Spleen (tissue), 11 donors: ENCODE measurements at regions not wholly inside any gene's neighbourhood (a gene's known extent, or its start where the extent isn't known, plus 50 kb on each side); places are given as distances from the start of the nearest gene placed in this dataset.
A peak's percentile ranks its signal among the peaks of the same experiment; 100 is the strongest.

Experiments used
- DNase-seq: peaks from one replicate; pipeline ENCODE4 v3.0.0-alpha.2; 2020
- H3K27ac ChIP-seq, 8 donors: fragments of 200-600 bp; sonication (generic) in 7 of 8; 1 replicate in 4 of 8; 2 replicates in 4 of 8; pipeline versions ENCODE4 v1.5.0 to v1.8.0; 2016 to 2021; ENCODE audit warnings: inconsistent platforms in 4 of 8, mild to moderate bottlenecking in 4 of 8, moderate library complexity in 1 of 8
- H3K27me3 ChIP-seq, 7 donors: fragments of 200-600 bp; sonication (generic) in 6 of 7; replicated peaks in 1 of 7; 1 replicate in 4 of 7; 2 replicates in 3 of 7; pipeline versions ENCODE4 v1.5.0 to v1.8.0; 2016 to 2021; ENCODE audit warnings: inconsistent platforms in 3 of 7, mild to moderate bottlenecking in 1 of 7
- H3K36me3 ChIP-seq, 6 donors: fragments of 200-600 bp; sonication (generic) in 5 of 6; 1 replicate in 4 of 6; 2 replicates in 2 of 6; pipeline versions ENCODE4 v1.5.0 to v1.8.0; 2016 to 2021; ENCODE audit warnings: inconsistent platforms in 2 of 6
- H3K4me1 ChIP-seq, 6 donors: fragments of 200-600 bp; sonication (generic) in 5 of 6; 1 replicate in 3 of 6; 2 replicates in 3 of 6; pipeline versions ENCODE4 v1.5.0 to v1.8.0; 2016 to 2021; ENCODE audit warnings: inconsistent platforms in 3 of 6
- H3K4me3 ChIP-seq, 8 donors: fragments of 200-600 bp; sonication (generic) in 7 of 8; 1 replicate in 4 of 8; 2 replicates in 4 of 8; pipeline versions ENCODE4 v1.5.0 to v1.8.0; 2016 to 2021; ENCODE audit warnings: inconsistent platforms in 4 of 8, mild to moderate bottlenecking in 4 of 8, moderate library complexity in 2 of 8
- H3K9me3 ChIP-seq, 8 donors: fragments of 200-600 bp; sonication (generic) in 7 of 8; 1 replicate in 4 of 8; 2 replicates in 4 of 8; pipeline versions ENCODE4 v1.5.0 to v1.8.0; 2016 to 2021; ENCODE audit warnings: inconsistent platforms in 4 of 8
- CTCF ChIP-seq, 11 experiments: fragments of 200-600 bp in 7 of 11; fragments of 450-650 bp in 4 of 11; sonication (generic) in 4 of 11; IDR thresholded peaks in 8 of 11; conservative IDR thresholded peaks in 3 of 11; 1 replicate in 7 of 11; 2 replicates in 4 of 11; pipeline versions ENCODE4 v1.4.0 to v1.8.0; 2016 to 2021; ENCODE audit warnings: antibody characterized with exemption in 11 of 11, inconsistent platforms in 4 of 11, mild to moderate bottlenecking in 1 of 11
- POLR2A ChIP-seq, 3 donors: fragments of 450-650 bp; IDR thresholded peaks; one replicate each; pipeline ENCODE4 v1.5.1; 2017; ENCODE audit warnings: antibody characterized with exemption in 3 of 3, mild to moderate bottlenecking in 1 of 3
- POLR2AphosphoS5 ChIP-seq, 3 donors: sonication (generic); formaldehyde crosslinking; IDR thresholded peaks; one replicate each; pipeline ENCODE4 v1.5.1; 2017; ENCODE audit warnings: antibody characterized with exemption in 3 of 3
- WGBS, 5 donors: extraction: QIAGEN DNeasy Blood & Tissue Kit in 3 of 5; methylation state at CpG; one replicate each; pipeline versions ENCODE4 v1.1.5 to v1.1.7; 2013 to 2018; 5-methylcytosine and 5-hydroxymethylcytosine counted together
- intact Hi-C: fragments of 100-400 bp; cut with DNase I; formaldehyde crosslinking; loops from one replicate; pipeline ENCODE4 v1.15.0; 2023; ENCODE audit warnings: low total_unique reads
- donor health status: healthy with polysubstance abuse.
- donor health status: DM: no; HTN: no; CAD: no; lungs with moderate emphysema.
- donor health status: DM: no; HTN: no; CAD: no.
- donor health status: Bipolar disorder and iron deficiency.
- donor health status: healthy.
- donor health status: DM: no; HTN: no; CAD: no.
- donor health status: DM: yes; HTN: yes; CAD: no.

- intact Hi-C loops: no loop called here
- H3K4me3 ChIP-seq: no peak overlapping the region
- 91 to 95% (median 92%) methylated on average over 16 of the region's 16 CpGs for WGBS, 5 donors
- no peak overlapping the region for H3K27ac ChIP-seq
- no peaks in the 10 kb centered on the region for H3K27me3 ChIP-seq
- no peaks in the 10 kb centered on the region for H3K4me1 ChIP-seq
- DNase-seq: no peak
- H3K9me3 ChIP-seq: no peaks in the 10 kb centered on the region
- TF ChIP-seq POLR2AphosphoS5 (IDR thresholded peaks at IDR 0.05): no peak
- no peak for TF ChIP-seq CTCF (IDR thresholded peaks at IDR 0.05 in 8 of 11, conservative IDR thresholded peaks at IDR 0.05 in 3 of 11)
- no peak for TF ChIP-seq POLR2A (IDR thresholded peaks at IDR 0.05)
- H3K36me3 ChIP-seq: no peaks in the 10 kb centered on the region
These were observed 406.6 kb downstream of the FAM170A start for GRCh38 chr5:120035815-120036577.

- no peaks in the 10 kb centered on the region for H3K36me3 ChIP-seq
- WGBS, 5 donors: 29 to 55% (median 48%) methylated on average over 3 of the region's 3 CpGs
- H3K4me1 ChIP-seq: no peaks in the 10 kb centered on the region
- H3K27me3 ChIP-seq: no peaks in the 10 kb centered on the region
- H3K27ac ChIP-seq: peak overlapping the region in 1 of 8 donors; percentile 14
- TF ChIP-seq POLR2AphosphoS5 (IDR thresholded peaks at IDR 0.05) (no peak), POLR2A (IDR thresholded peaks at IDR 0.05) (no peak), CTCF (IDR thresholded peaks at IDR 0.05 in 8 of 11, conservative IDR thresholded peaks at IDR 0.05 in 3 of 11) (no peak)
- no peak overlapping the region for H3K4me3 ChIP-seq
- no peak for DNase-seq
- no peaks in the 10 kb centered on the region for H3K9me3 ChIP-seq
- intact Hi-C loops: no loop called here
These were observed 408.1 kb downstream of the FAM170A start for GRCh38 chr5:120037451-120037850.

- Histone ChIP-seq H3K4me1 (no peaks in the 10 kb centered on the region), H3K27ac (no peak overlapping the region), H3K4me3 (no peak overlapping the region), H3K27me3 (no peaks in the 10 kb centered on the region), H3K9me3 (no peaks in the 10 kb centered on the region), H3K36me3 (no peaks in the 10 kb centered on the region)
- intact Hi-C loops: no loop called here
- DNase-seq: no peak
- WGBS, 5 donors: 62 to 90% (median 79%) methylated on average over 3 of the region's 3 CpGs
- TF ChIP-seq CTCF (IDR thresholded peaks at IDR 0.05 in 8 of 11, conservative IDR thresholded peaks at IDR 0.05 in 3 of 11) (no peak), POLR2AphosphoS5 (IDR thresholded peaks at IDR 0.05) (no peak), POLR2A (IDR thresholded peaks at IDR 0.05) (no peak)
These were observed 409.8 kb downstream of the FAM170A start for GRCh38 chr5:120039111-120039510.

- intact Hi-C loops: no loop called here
- TF ChIP-seq POLR2AphosphoS5 (IDR thresholded peaks at IDR 0.05) (no peak), CTCF (IDR thresholded peaks at IDR 0.05 in 8 of 11, conservative IDR thresholded peaks at IDR 0.05 in 3 of 11) (no peak), POLR2A (IDR thresholded peaks at IDR 0.05) (no peak)
- H3K4me1 ChIP-seq: no peaks in the 10 kb centered on the region
These were observed 414.1 kb downstream of the FAM170A start for GRCh38 chr5:120043431-120043830.

More at GRCh38 chr5:120043431-120043830, 414.1 kb downstream of the FAM170A start:
- DNase-seq: no peak
- Histone ChIP-seq H3K36me3 (no peaks in the 10 kb centered on the region), H3K4me3 (no peak overlapping the region), H3K9me3 (no peaks in the 10 kb centered on the region), H3K27me3 (no peaks in the 10 kb centered on the region), H3K27ac (no peak overlapping the region)
